ENCODE measurements at regions not wholly inside any gene's neighbourhood (a gene's known extent, or its start where the extent isn't known, plus 50 kb on each side); places are given as distances from the start of the nearest gene placed in this dataset.

DNA sequence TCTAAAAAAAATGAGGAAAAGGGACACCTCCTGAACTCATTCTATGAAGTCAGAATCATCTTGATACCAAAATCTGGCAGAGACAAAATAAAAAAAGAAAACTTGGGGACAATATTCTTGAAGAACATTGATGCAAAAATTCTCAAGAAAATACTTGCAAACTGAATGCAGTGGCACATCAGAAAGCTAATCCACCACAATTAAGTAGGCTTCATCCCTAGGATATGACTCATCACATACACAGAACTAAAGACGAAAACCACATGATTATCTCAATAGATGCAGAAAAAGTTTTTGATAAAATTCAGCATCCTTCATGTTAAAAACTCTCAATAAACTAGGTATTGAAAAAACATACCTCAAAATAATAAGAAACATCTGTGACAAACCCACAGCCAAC, 98.3 kb downstream of the FAM47B start:
- TF ChIP-seq CTCF (IDR thresholded peaks at IDR 0.05; ENCODE audit: low read depth, low read length, missing control alignments), result no peak
- no peak overlapping the region for H3K4me3 ChIP-seq (ENCODE audit: low read depth, low read length)
- no peak for DNase-seq (ENCODE audit: low read depth)
- in situ Hi-C loops (cut with HindIII; ENCODE audit: low sequenced_read_pairs), result no loop called here

- no peak for DNase-seq (ENCODE audit: low read depth)
- TF ChIP-seq CTCF (IDR thresholded peaks at IDR 0.05; ENCODE audit: low read depth, low read length, missing control alignments), result no peak
- in situ Hi-C loops (cut with HindIII; ENCODE audit: low sequenced_read_pairs), result no loop called here
- H3K4me3 ChIP-seq (ENCODE audit: low read depth, low read length), result no peak overlapping the region
Measured at GRCh38 chrX:35046660-35047296, 104.2 kb downstream of the FAM47B start.

- no peak for TF ChIP-seq CTCF (IDR thresholded peaks at IDR 0.05; ENCODE audit: low read depth, low read length, missing control alignments)
- in situ Hi-C loops (cut with HindIII; ENCODE audit: low sequenced_read_pairs), result no loop called here
- no peak overlapping the region for H3K4me3 ChIP-seq (ENCODE audit: low read depth, low read length)
- no peak for DNase-seq (ENCODE audit: low read depth)
Measured at GRCh38 chrX:35076061-35076460, 133.5 kb downstream of the FAM47B start.

DNA sequence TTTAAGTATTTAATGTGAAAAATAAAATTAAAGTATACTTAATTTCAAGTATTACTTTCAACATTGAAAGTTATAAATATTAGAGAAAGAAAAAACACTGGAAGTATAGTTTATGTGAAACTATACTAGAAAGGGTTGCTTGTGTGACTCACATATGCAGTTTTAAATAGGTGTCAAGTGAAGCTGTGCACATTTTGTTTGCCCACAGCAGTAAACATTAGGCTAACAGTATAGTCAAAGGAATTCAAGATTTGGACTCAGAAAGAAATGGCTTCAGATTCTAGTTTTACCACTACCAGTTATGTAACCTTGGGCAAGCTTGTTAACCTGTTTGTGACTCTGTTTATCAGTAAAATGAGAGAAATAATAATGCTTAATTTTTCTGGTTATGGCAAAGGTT, 148.2 kb downstream of the FAM47B start:
- in situ Hi-C loops (cut with HindIII; ENCODE audit: low sequenced_read_pairs), result no loop called here
- H3K4me3 ChIP-seq (ENCODE audit: low read depth, low read length), result no peak overlapping the region
- no peak for DNase-seq (ENCODE audit: low read depth)
- TF ChIP-seq CTCF (IDR thresholded peaks at IDR 0.05; ENCODE audit: low read depth, low read length, missing control alignments), result no peak

DNA sequence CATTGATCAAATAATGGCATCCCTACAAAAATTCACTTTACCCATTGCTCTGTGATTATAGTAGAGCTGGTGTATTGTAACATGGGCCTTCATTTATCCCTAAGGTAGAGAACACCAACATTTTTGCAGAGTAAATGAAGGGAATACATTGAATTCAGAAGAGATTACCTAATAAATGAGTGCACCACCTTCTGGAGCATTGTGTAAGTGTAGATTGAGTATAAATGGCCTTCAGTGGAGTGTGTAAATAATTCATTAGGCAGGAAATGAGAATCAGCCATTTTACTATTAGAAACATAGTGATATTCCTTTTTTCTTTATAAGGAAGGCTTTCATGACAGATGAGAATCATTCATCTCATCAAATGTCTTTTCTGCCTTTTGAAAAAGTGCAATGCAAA, 155.8 kb downstream of the FAM47B start:
- in situ Hi-C loops (cut with HindIII; ENCODE audit: low sequenced_read_pairs), result no loop called here
- no peak overlapping the region for H3K4me3 ChIP-seq (ENCODE audit: low read depth, low read length)
- no peak for DNase-seq (ENCODE audit: low read depth)
- TF ChIP-seq CTCF (IDR thresholded peaks at IDR 0.05; ENCODE audit: low read depth, low read length, missing control alignments), result no peak

- no peak for TF ChIP-seq CTCF (IDR thresholded peaks at IDR 0.05; ENCODE audit: low read depth, low read length, missing control alignments)
- in situ Hi-C loops (cut with HindIII; ENCODE audit: low sequenced_read_pairs), result no loop called here
- no peak overlapping the region for H3K4me3 ChIP-seq (ENCODE audit: low read depth, low read length)
- no peak for DNase-seq (ENCODE audit: low read depth)
Measured at GRCh38 chrX:35101901-35102300, 159.3 kb downstream of the FAM47B start.
